Erythroblast (primary cell): ENCODE measurements at regions not wholly inside any gene's neighbourhood (a gene's known extent, or its start where the extent isn't known, plus 50 kb on each side); places are given as distances from the start of the nearest gene placed in this dataset.

Experiments used
- GATA1 ChIP-seq: IDR thresholded peaks from 2 replicates; pipeline ENCODE4 v1.6.1; 2011; ENCODE audit warnings: low read depth, mild to moderate bottlenecking, control low read depth, low read length, moderate library complexity
- POLR2A ChIP-seq: IDR thresholded peaks from 2 replicates; pipeline ENCODE4 v1.6.1; 2011; ENCODE audit warnings: mild to moderate bottlenecking, low read length

DNA sequence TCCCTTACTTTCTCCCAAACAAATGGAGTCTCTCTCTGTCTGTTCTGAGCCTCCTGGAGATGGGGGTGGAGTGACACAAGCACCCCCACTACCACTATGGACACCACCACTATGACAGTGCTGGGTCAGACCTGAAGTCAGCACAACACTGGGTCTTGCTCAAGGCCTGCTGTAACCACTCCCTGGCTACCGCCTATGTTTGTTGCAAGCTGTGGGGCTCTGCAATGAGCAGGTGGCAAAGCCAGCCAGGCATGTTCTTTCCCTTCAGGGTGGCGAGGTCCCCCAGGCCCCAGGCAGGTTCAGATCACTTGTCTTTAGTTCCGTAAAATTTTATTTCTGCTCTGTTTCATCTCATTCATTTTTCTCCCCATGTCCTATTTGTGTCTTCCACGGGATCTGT lies 349.8 kb downstream of the TMEM121 start:
- no peak for TF ChIP-seq POLR2A
- TF ChIP-seq GATA1 = no peak
